ENCODE measurements at regions not wholly inside any gene's neighbourhood (a gene's known extent, or its start where the extent isn't known, plus 50 kb on each side); places are given as distances from the start of the nearest gene placed in this dataset.

- ATAC-seq (no peak), DNase-seq (no peak)
- H3K79me2 ChIP-seq (ENCODE audit: low read length) = no peaks in the 10 kb centered on the region
- no peaks in the 10 kb centered on the region for H3K4me1 ChIP-seq (ENCODE audit: insufficient read depth, low read length)
- no peaks in the 10 kb centered on the region for H3K36me3 ChIP-seq (ENCODE audit: low read depth, low read length)
- no peak overlapping the region for H2AFZ ChIP-seq (ENCODE audit: low read length)
- TF ChIP-seq CTCF (conservative IDR thresholded peaks at IDR 0.05; ENCODE audit: low read depth, low read length) (no peak), EZH2 (IDR thresholded peaks at IDR 0.05; ENCODE audit: low read length, unreplicated experiment) (no peak), EZH2phosphoT487 (IDR thresholded peaks at IDR 0.05; ENCODE audit: borderline replicate concordance, low read length) (no peak)
- no TSS peak for BruUV-seq (replicated peaks)
- H3F3A ChIP-seq (ENCODE audit: low read length, unreplicated experiment) = no peaks in the 10 kb centered on the region
- H4K20me1 ChIP-seq (ENCODE audit: low read length) = no peaks in the 10 kb centered on the region
- H3K9ac ChIP-seq (ENCODE audit: low read length) = no peak overlapping the region
- intact Hi-C loops (cut with micrococcal nuclease) = no loop called here
- H3K9me2 ChIP-seq (replicated peaks; ENCODE audit: low read length) = no peaks in the 10 kb centered on the region
- H3K9me3 ChIP-seq (ENCODE audit: low read length) = no peaks in the 10 kb centered on the region
- H3K27me3 ChIP-seq (ENCODE audit: low read length) = no peaks in the 10 kb centered on the region
- H3K27ac ChIP-seq (ENCODE audit: low read length) = no peak overlapping the region
- H3K4me2 ChIP-seq (ENCODE audit: low read length) = no peak overlapping the region
- POLR2A ChIA-PET (ENCODE audit: unreplicated experiment) = no interaction called here
- H3K4me3 ChIP-seq (ENCODE audit: low read length) = no peak overlapping the region
- CTCF ChIA-PET = no interaction called here
Observed at GRCh38 chr6:68144667-68145066, 490.4 kb upstream of the ADGRB3 start.

GRCh38 chr6:68141190-68141589, 493.9 kb upstream of the ADGRB3 start:
- H3K4me3 ChIP-seq (ENCODE audit: low read length) = no peak overlapping the region
- no peak overlapping the region for H2AFZ ChIP-seq (ENCODE audit: low read length)
- no peak overlapping the region for H3K27ac ChIP-seq (ENCODE audit: low read length)
- no peaks in the 10 kb centered on the region for H3K27me3 ChIP-seq (ENCODE audit: low read length)
- TF ChIP-seq EZH2phosphoT487 (IDR thresholded peaks at IDR 0.05; ENCODE audit: borderline replicate concordance, low read length) = no peak
- TF ChIP-seq CTCF (conservative IDR thresholded peaks at IDR 0.05; ENCODE audit: low read depth, low read length) = no peak
- no peak for TF ChIP-seq EZH2 (IDR thresholded peaks at IDR 0.05; ENCODE audit: low read length, unreplicated experiment)
- H3K9me2 ChIP-seq (replicated peaks; ENCODE audit: low read length) = no peaks in the 10 kb centered on the region
- ATAC-seq (no peak), DNase-seq (no peak)
- ChIA-PET CTCF (no interaction called here), POLR2A (ENCODE audit: unreplicated experiment) (no interaction called here)
- no peaks in the 10 kb centered on the region for H3K9me3 ChIP-seq (ENCODE audit: low read length)
- no peak overlapping the region for H3K9ac ChIP-seq (ENCODE audit: low read length)
- no peaks in the 10 kb centered on the region for H4K20me1 ChIP-seq (ENCODE audit: low read length)
- H3K79me2 ChIP-seq (ENCODE audit: low read length) = no peaks in the 10 kb centered on the region
- no peak overlapping the region for H3K4me2 ChIP-seq (ENCODE audit: low read length)
- H3K36me3 ChIP-seq (ENCODE audit: low read depth, low read length) = no peaks in the 10 kb centered on the region
- intact Hi-C loops (cut with micrococcal nuclease) = no loop called here
- BruUV-seq (replicated peaks) = no TSS peak
- H3F3A ChIP-seq (ENCODE audit: low read length, unreplicated experiment) = no peaks in the 10 kb centered on the region
- H3K4me1 ChIP-seq (ENCODE audit: insufficient read depth, low read length) = no peaks in the 10 kb centered on the region

- DNase-seq (no peak), ATAC-seq (no peak)
- H3K4me1 ChIP-seq (ENCODE audit: insufficient read depth, low read length) = no peaks in the 10 kb centered on the region
- H3K79me2 ChIP-seq (ENCODE audit: low read length) = no peaks in the 10 kb centered on the region
- H3K9ac ChIP-seq (ENCODE audit: low read length) = no peak overlapping the region
- no peak for TF ChIP-seq EZH2 (IDR thresholded peaks at IDR 0.05; ENCODE audit: low read length, unreplicated experiment)
- no peak for TF ChIP-seq EZH2phosphoT487 (IDR thresholded peaks at IDR 0.05; ENCODE audit: borderline replicate concordance, low read length)
- no peak for TF ChIP-seq CTCF (conservative IDR thresholded peaks at IDR 0.05; ENCODE audit: low read depth, low read length)
- intact Hi-C loops (cut with micrococcal nuclease) = no loop called here
- H3K4me3 ChIP-seq (ENCODE audit: low read length) = no peak overlapping the region
- no peaks in the 10 kb centered on the region for H3K36me3 ChIP-seq (ENCODE audit: low read depth, low read length)
- H3K27ac ChIP-seq (ENCODE audit: low read length) = no peak overlapping the region
- no TSS peak for BruUV-seq (replicated peaks)
- no peaks in the 10 kb centered on the region for H4K20me1 ChIP-seq (ENCODE audit: low read length)
- no peak overlapping the region for H3K4me2 ChIP-seq (ENCODE audit: low read length)
- H3K9me2 ChIP-seq (replicated peaks; ENCODE audit: low read length) = no peaks in the 10 kb centered on the region
- no peaks in the 10 kb centered on the region for H3K9me3 ChIP-seq (ENCODE audit: low read length)
- H3K27me3 ChIP-seq (ENCODE audit: low read length) = no peaks in the 10 kb centered on the region
- ChIA-PET CTCF (no interaction called here), POLR2A (ENCODE audit: unreplicated experiment) (no interaction called here)
- H2AFZ ChIP-seq (ENCODE audit: low read length) = no peak overlapping the region
- no peaks in the 10 kb centered on the region for H3F3A ChIP-seq (ENCODE audit: low read length, unreplicated experiment)
Observed at GRCh38 chr6:68139130-68139529, 496.0 kb upstream of the ADGRB3 start.
